NCI-H128 (cell line): ENCODE measurements at regions not wholly inside any gene's neighbourhood (a gene's known extent, or its start where the extent isn't known, plus 50 kb on each side); places are given as distances from the start of the nearest gene placed in this dataset.

Experiments
- DNase-seq: peaks from one replicate; lab custom pipeline; 2025; ENCODE audit not compliant: unreplicated experiment; lab: John Stamatoyannopoulos, UW

GRCh38 chr10:129325893-129326292 is 141.1 kb upstream of the MGMT start:
- DNase-seq: no peak

- no peak for DNase-seq
These were observed 138.5 kb upstream of the MGMT start for GRCh38 chr10:129328546-129328945.

- no peak for DNase-seq
These were observed 137.5 kb upstream of the MGMT start for GRCh38 chr10:129329385-129330055.

DNA sequence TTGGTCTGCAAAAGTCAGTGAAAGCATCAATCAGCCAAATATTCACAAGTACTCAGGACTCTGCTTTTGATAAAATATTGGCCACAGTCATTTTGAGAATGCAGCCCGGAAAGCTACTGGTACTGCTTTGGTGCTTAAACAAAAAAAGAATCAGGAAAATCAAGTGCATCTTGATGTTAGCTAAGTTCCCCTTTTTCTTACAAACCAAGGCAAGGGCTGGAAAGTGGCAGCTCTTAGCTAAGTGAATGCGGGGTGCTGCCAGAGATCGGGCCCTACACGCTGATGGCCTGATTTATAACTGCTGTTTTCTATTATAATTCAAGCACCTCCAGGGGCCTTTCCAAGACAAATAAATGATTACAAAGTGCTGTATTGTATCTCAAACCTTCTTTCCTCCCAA is 136.8 kb upstream of the MGMT start:
- no peak for DNase-seq

DNA sequence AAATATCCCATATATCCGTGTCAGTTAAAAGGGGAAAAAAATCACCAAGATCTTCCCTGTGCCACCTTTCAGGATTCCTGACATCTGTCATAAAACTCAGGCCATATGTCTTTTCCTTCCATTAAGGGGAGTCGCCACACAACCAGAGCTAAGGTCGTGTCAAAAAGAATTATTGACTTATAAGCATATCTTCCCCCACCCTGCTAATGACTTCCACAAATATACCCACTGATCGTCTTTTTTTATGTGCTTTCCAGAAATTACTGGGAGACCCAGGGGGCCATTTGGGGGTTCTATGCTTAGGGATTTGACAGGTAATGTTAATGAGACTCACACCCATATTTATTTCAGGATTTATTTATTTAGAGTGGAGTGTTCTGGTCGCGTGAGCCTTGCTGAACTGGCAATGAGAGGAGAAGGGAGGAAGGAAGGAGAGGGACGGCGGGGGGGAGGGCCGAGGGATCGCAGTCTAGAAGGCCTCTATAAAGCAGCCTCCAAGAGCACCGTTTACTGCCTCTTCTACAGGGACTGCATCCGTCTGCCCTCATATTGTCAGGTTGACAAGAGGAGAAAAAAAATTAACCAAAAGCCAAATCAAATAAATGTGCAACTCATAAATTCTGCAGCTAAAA is 135.7 kb upstream of the MGMT start:
- DNase-seq: no peak

DNA sequence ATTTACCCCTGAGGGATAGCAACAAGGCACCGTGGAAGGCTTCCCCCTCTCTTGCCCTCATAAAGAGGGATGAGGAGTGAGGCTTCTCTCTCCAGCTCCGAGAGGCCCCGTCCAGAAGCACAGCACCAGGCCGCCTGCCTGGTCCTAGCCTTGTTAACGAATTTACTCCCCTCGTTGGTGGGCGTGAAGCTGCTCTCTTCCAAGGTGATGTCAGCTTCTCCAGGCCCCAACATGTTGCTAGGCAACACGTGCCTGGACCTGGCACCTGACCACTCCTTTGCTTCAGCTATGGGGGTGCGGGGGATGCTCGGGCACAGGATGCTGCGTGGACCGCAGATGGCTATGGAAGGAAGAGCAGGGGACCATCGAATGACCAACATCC is 135.2 kb upstream of the MGMT start:
- no peak for DNase-seq

DNA sequence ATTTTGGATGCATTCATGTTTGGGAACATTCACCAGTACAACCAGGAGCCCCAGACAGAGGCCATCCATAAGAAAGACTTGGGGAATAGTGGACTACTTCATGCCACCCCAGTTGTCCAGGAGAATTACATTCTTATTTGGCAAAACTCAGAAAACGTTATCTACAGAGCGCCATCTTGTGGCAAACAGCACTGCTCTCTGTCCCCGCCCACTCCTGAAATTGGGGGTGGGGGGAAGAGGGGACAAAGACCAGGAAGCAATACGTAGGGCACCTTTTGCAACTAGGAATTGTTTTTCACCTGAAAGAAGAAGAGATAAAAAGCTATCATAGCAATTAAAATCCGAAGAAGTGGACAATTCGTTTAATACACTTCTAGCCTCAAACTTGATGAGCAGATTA is 134.6 kb upstream of the MGMT start:
- no peak for DNase-seq

- no peak for DNase-seq
These were observed 133.3 kb upstream of the MGMT start for GRCh38 chr10:129333706-129334105.

DNA sequence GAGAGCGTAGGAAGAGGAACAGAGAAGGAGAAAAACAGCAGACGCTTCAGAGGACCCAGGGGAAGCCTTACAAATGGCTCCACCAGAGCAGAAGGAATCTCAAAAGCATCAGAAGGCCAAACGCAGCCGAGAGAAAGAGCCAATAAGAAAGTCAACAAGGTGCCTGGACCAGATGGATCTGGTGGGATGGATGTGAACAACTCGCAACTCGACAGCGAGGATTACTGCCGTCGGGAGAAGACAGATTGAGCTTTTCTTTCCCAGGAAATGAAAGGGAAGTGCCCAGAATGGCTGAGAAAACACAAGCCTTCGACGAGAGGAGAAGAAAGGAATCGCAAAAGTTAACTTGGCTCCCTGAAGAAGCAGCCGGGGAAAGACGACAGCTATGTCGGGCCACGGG is 132.8 kb upstream of the MGMT start:
- DNase-seq: no peak

- DNase-seq: no peak
These were observed 131.6 kb upstream of the MGMT start for GRCh38 chr10:129335396-129335795.

DNA sequence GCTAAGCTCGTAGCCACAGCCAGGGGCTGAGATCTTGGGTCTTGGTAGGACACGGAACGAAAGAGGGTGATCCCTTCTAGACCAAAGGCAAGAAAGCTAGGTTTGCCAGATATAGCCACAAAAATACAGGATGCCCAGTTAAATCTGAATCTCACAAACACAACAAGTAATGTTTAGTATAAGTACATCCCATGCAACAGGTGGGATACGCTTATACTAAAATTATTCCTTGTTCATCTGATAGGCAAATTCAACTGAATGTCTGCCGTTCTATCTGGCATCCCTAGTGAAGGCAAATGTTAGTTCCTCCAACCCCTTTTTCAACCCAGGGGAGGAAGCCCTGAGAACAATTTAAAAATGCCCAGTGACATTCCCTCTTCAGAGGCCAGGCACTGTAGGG is 131.1 kb upstream of the MGMT start:
- no peak for DNase-seq

GRCh38 chr10:129339191-129339590 is 127.8 kb upstream of the MGMT start:
- no peak for DNase-seq

GRCh38 chr10:129339841-129340240 is 127.2 kb upstream of the MGMT start:
- no peak for DNase-seq

DNA sequence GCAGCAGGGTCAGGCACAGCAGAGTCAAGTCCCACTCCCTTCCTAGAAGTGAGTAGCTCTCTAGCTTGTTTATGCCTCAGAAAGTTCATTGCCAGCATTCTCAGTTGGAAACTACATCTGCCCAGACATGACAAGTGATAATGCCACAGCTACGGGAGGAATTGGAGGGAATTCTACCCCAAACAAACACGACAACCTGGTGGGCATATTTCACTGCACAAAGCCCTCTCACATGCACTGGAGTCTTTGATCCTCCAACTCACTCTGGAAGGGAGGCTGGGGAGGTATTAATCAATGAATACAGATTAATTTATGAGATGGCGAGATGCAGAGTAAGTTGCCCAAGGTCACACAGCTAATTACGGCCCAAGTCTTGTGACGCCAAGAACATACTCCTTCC is 126.0 kb upstream of the MGMT start:
- no peak for DNase-seq

- no peak for DNase-seq
These were observed 124.7 kb upstream of the MGMT start for GRCh38 chr10:129342385-129342784.

- DNase-seq: no peak
These were observed 123.9 kb upstream of the MGMT start for GRCh38 chr10:129343141-129343540.

DNA sequence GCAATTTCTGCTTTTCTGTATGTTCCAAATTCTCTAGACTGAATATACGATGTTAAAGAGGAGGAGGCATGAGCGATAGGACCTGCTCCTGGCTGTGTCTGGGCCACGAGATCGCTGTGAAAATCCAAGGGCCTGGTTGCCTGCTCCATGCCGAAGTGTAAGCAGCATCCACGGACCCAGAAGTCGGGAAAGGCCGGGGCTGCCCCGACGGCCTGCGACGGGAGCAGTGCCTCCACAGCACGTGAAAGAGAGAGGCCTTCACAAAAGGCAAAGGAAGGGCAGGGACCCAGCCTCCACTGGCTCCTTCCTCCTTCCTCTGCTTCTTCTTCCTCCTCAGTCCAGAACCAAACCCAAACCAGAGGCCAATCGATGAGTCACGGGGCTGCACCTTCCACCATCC is 122.9 kb upstream of the MGMT start:
- no peak for DNase-seq

- DNase-seq: no peak
These were observed 122.2 kb upstream of the MGMT start for GRCh38 chr10:129344731-129345355.

DNA sequence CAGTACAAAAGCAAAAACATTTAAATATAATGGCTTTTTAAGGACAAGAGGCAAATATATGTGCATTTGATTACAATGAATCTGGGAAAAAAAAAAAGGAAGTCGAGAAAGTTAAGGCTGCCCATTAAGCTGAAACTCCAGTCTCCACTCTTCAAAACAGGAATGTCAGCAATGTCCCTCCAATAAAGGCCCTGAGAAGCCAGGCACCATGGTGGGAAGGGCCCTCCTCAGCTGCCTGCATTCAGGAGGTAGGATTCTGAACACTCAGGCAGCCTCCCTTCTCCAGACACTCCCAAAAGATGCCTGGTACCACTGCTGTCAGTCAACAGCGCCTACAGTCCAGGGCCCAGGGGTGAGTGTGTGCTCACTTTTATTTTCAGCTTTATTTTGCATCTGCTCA is 121.3 kb upstream of the MGMT start:
- no peak for DNase-seq

- no peak for DNase-seq
These were observed 116.4 kb upstream of the MGMT start for GRCh38 chr10:129350690-129351089.

GRCh38 chr10:129353101-129353500 is 113.9 kb upstream of the MGMT start:
- no peak for DNase-seq

DNA sequence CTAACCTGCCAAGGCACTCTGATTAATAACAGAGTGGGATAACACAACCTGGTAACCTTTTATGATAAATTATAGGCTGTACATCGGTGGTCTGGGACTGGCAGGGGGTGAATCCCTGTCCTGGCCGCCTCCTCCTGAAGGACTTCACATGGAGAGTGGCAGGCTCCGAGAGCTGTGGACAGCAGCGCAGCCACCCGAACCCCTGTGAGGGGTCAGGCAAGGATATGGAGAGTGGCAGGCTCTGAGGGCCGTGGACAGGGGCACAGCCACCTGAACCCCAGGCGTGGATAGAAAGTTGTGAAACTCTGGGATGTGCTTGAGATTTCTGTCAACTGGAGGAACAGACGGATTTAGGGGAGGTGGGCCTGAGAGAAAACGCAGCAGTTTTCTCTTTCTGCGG is 107.0 kb upstream of the MGMT start:
- DNase-seq: no peak
